ENCODE measurements at regions not wholly inside any gene's neighbourhood (a gene's known extent, or its start where the extent isn't known, plus 50 kb on each side); places are given as distances from the start of the nearest gene placed in this dataset.

DNA sequence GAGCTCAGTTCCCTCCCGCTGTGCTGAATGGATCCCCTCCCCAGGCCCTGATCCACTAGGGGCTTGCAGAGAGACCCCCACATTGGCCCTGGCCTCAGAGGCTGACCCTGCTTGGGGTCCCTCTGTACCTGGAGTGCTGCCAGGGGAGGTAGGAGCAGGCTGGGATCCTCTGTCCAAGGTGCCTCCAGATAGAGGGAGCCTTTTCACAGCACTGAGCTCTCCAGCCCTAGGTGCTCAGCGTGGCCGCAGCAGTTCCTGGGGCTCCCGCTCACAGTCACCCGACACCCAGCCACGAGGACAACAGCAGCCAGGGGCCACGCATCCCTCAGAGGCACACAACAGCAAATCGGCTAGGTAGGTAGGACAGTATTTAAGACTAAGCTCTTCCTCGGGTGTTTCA is 62.2 kb upstream of the IRX2 start:
- TF ChIP-seq EZH2 (IDR thresholded peaks at IDR 0.05; ENCODE audit: insufficient read depth, poor library complexity, severe bottlenecking) (no peak), EZH2phosphoT487 (IDR thresholded peaks at IDR 0.05; ENCODE audit: insufficient read depth, low read depth) (no peak)

All from GM23248 (cell line).